ENCODE measurements at regions not wholly inside any gene's neighbourhood (a gene's known extent, or its start where the extent isn't known, plus 50 kb on each side); places are given as distances from the start of the nearest gene placed in this dataset.

DNA sequence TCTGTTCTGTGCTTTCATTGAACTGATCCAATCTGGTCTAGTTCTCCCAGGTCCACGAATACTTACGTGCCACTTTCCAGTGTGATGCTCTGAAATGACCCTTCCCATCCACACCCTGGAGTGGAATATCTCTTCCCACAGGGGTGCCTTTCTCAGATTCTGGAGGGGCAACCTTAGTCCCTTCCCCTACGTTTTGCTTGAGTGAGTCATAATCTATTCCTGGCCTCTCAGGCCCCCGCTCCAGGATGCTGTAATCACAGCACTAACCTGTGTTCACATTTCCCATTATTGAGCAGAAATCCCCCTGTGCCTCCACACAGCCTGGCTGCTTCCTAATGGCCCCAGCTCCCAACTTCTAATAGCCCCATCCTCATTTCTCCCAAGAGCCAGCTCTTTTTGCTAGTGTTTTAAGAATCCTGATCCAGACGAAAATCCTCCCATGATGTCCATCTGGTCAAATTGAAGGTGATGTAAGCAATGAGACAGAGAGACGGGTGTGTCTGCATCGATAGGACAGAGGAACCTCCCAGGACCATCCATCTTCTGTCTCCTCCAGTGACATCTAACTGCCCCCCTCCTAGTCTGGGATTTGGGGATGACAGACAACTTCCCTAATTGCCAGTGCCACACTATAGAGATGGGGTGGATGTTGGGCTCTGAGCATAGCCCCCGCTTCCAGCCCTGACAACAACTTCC lies 164.0 kb upstream of the MAF start:
- TF ChIP-seq FOXP2 (optimal IDR thresholded peaks at IDR 0.05; ENCODE audit: control extremely low read depth, extremely low read length, insufficient read depth) (no peak), EZH2 (IDR thresholded peaks at IDR 0.05) (no peak), POLR2AphosphoS5 (IDR thresholded peaks at IDR 0.05; ENCODE audit: borderline replicate concordance, low read depth, low read length) (no peak)
- Histone ChIP-seq H3K4me3 (no peak overlapping the region), H3K36me3 (ENCODE audit: insufficient read depth, low read length) (no peaks in the 10 kb centered on the region), H3K9me3 (ENCODE audit: low read depth, low read length) (no peaks in the 10 kb centered on the region), H3K27ac (no peak overlapping the region), H3K9ac (ENCODE audit: insufficient read length) (no peak overlapping the region)
- no peak for DNase-seq (ENCODE audit: low read depth, low spot score)

GRCh38 chr16:79762217-79762616 lies 161.7 kb upstream of the MAF start:
- no peak for TF ChIP-seq FOXP2 (optimal IDR thresholded peaks at IDR 0.05; ENCODE audit: control extremely low read depth, extremely low read length, insufficient read depth)
- TF ChIP-seq POLR2AphosphoS5 (IDR thresholded peaks at IDR 0.05; ENCODE audit: borderline replicate concordance, low read depth, low read length): no peak
- TF ChIP-seq EZH2 (IDR thresholded peaks at IDR 0.05): no peak
- H3K4me3 ChIP-seq: no peak overlapping the region
- H3K36me3 ChIP-seq (ENCODE audit: insufficient read depth, low read length): no peaks in the 10 kb centered on the region
- H3K27ac ChIP-seq: no peak overlapping the region
- H3K9me3 ChIP-seq (ENCODE audit: low read depth, low read length): no peaks in the 10 kb centered on the region
- DNase-seq (ENCODE audit: low read depth, low spot score): no peak
- H3K9ac ChIP-seq (ENCODE audit: insufficient read length): no peak overlapping the region

- Histone ChIP-seq H3K36me3 (ENCODE audit: insufficient read depth, low read length) (no peaks in the 10 kb centered on the region), H3K27ac (no peak overlapping the region), H3K4me3 (no peak overlapping the region), H3K9me3 (ENCODE audit: low read depth, low read length) (no peaks in the 10 kb centered on the region), H3K9ac (ENCODE audit: insufficient read length) (no peak overlapping the region)
- TF ChIP-seq POLR2AphosphoS5 (IDR thresholded peaks at IDR 0.05; ENCODE audit: borderline replicate concordance, low read depth, low read length): no peak
- no peak for TF ChIP-seq EZH2 (IDR thresholded peaks at IDR 0.05)
- TF ChIP-seq FOXP2 (optimal IDR thresholded peaks at IDR 0.05; ENCODE audit: control extremely low read depth, extremely low read length, insufficient read depth): no peak
- no peak for DNase-seq (ENCODE audit: low read depth, low spot score)
Observed at GRCh38 chr16:79758615-79759346, 158.2 kb upstream of the MAF start.

DNA sequence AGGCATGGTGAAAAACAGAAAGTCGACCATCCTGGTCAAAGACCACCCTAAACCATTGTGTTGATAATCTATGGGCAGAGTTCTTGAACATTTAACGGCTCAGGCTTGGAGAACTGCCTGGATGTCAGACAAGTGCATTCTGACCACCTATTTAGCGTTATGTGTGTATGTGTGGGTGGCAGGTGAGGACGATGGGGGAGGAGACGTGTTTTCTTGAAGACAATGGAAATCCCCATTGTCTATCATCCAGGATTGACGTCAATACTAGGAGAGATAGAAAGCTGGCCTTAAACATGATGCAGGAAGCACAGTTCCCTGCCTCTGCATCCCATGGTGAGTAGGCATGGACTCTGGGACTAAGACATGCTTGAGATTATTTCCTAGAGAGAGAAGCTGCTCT lies 157.4 kb upstream of the MAF start:
- H3K27ac ChIP-seq: no peak overlapping the region
- no peaks in the 10 kb centered on the region for H3K36me3 ChIP-seq (ENCODE audit: insufficient read depth, low read length)
- H3K9ac ChIP-seq (ENCODE audit: insufficient read length): no peak overlapping the region
- no peak overlapping the region for H3K4me3 ChIP-seq
- TF ChIP-seq EZH2 (IDR thresholded peaks at IDR 0.05) (no peak), FOXP2 (optimal IDR thresholded peaks at IDR 0.05; ENCODE audit: control extremely low read depth, extremely low read length, insufficient read depth) (no peak)
- no peaks in the 10 kb centered on the region for H3K9me3 ChIP-seq (ENCODE audit: low read depth, low read length)
- no peak for DNase-seq (ENCODE audit: low read depth, low spot score)

GRCh38 chr16:79757163-79757562 lies 156.6 kb upstream of the MAF start:
- no peaks in the 10 kb centered on the region for H3K9me3 ChIP-seq (ENCODE audit: low read depth, low read length)
- DNase-seq (ENCODE audit: low read depth, low spot score): no peak
- TF ChIP-seq EZH2 (IDR thresholded peaks at IDR 0.05) (no peak), FOXP2 (optimal IDR thresholded peaks at IDR 0.05; ENCODE audit: control extremely low read depth, extremely low read length, insufficient read depth) (no peak), POLR2AphosphoS5 (IDR thresholded peaks at IDR 0.05; ENCODE audit: borderline replicate concordance, low read depth, low read length) (no peak)
- H3K36me3 ChIP-seq (ENCODE audit: insufficient read depth, low read length): no peaks in the 10 kb centered on the region
- no peak overlapping the region for H3K4me3 ChIP-seq
- no peak overlapping the region for H3K9ac ChIP-seq (ENCODE audit: insufficient read length)
- H3K27ac ChIP-seq: no peak overlapping the region

- no peak for TF ChIP-seq FOXP2 (optimal IDR thresholded peaks at IDR 0.05; ENCODE audit: control extremely low read depth, extremely low read length, insufficient read depth)
- no peak for TF ChIP-seq EZH2 (IDR thresholded peaks at IDR 0.05)
- no peak for TF ChIP-seq POLR2AphosphoS5 (IDR thresholded peaks at IDR 0.05; ENCODE audit: borderline replicate concordance, low read depth, low read length)
- no peak for DNase-seq (ENCODE audit: low read depth, low spot score)
- Histone ChIP-seq H3K4me3 (no peak overlapping the region), H3K9ac (ENCODE audit: insufficient read length) (no peak overlapping the region), H3K36me3 (ENCODE audit: insufficient read depth, low read length) (no peaks in the 10 kb centered on the region), H3K27ac (no peak overlapping the region), H3K9me3 (ENCODE audit: low read depth, low read length) (no peaks in the 10 kb centered on the region)
Observed at GRCh38 chr16:79756571-79756970, 156.0 kb upstream of the MAF start.

DNA sequence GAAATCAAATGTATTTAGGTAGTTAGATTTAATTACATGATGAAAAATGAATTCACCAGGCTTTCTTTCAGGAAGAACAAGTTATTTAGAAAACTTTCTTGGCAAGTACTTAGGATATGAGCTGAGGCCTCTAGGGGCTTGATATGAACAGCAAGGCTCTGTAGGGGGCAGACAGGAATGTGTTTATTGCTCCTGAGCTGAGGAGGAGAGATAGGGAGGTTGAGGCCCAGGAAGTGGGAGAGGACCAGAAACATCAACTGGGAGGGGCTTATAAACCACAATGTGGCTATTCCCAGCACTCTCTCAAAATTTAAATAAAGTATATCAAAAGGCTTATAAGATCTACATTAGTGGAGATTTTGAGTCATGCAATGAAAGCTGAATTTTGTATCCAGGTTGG lies 154.0 kb upstream of the MAF start:
- H3K9ac ChIP-seq (ENCODE audit: insufficient read length): no peak overlapping the region
- TF ChIP-seq FOXP2 (optimal IDR thresholded peaks at IDR 0.05; ENCODE audit: control extremely low read depth, extremely low read length, insufficient read depth): no peak
- no peak for TF ChIP-seq EZH2 (IDR thresholded peaks at IDR 0.05)
- no peak for TF ChIP-seq POLR2AphosphoS5 (IDR thresholded peaks at IDR 0.05; ENCODE audit: borderline replicate concordance, low read depth, low read length)
- H3K9me3 ChIP-seq (ENCODE audit: low read depth, low read length): no peaks in the 10 kb centered on the region
- no peaks in the 10 kb centered on the region for H3K36me3 ChIP-seq (ENCODE audit: insufficient read depth, low read length)
- H3K27ac ChIP-seq: peak overlapping the region; percentile 46; the same call in 1 of the 2 replicates
- H3K4me3 ChIP-seq: peak overlapping the region; percentile 43
- DNase-seq (ENCODE audit: low read depth, low spot score): peak; percentile 59

DNA sequence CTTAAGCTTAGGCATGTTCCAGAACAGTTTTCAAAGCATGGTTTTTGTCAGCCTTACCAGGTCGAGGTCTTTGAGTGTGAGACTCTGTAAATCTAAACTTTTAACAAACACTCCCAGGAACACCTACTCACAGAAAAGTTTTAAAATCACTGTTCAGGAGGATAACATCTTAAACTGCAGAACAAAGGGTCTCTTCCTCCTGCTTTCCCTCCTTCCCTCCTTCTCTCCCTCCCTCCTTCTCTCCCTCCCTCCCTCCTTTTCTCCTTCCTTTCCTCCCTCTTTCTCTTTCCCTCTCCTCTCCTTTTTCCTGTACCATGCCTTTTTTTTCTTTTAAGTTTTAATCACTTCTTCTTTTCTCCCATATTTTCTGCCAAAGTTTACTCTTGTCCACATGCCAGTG lies 153.5 kb upstream of the MAF start:
- TF ChIP-seq EZH2 (IDR thresholded peaks at IDR 0.05) (no peak), POLR2AphosphoS5 (IDR thresholded peaks at IDR 0.05; ENCODE audit: borderline replicate concordance, low read depth, low read length) (no peak), FOXP2 (optimal IDR thresholded peaks at IDR 0.05; ENCODE audit: control extremely low read depth, extremely low read length, insufficient read depth) (no peak)
- Histone ChIP-seq H3K4me3 (peak overlapping the region; percentile 43), H3K9ac (ENCODE audit: insufficient read length) (no peak overlapping the region), H3K36me3 (ENCODE audit: insufficient read depth, low read length) (no peaks in the 10 kb centered on the region), H3K27ac (no peak overlapping the region), H3K9me3 (ENCODE audit: low read depth, low read length) (no peaks in the 10 kb centered on the region)
- no peak for DNase-seq (ENCODE audit: low read depth, low spot score)
